HG02970 (cell line): ENCODE measurements at regions not wholly inside any gene's neighbourhood (a gene's known extent, or its start where the extent isn't known, plus 50 kb on each side); places are given as distances from the start of the nearest gene placed in this dataset.
"Not testable (repeated sequence)": the region's sequence is repeated elsewhere in the genome, so short reads cannot be mapped to it uniquely, and the experiment has no call there.

Experiments
- ATAC-seq: cut with Tn5 transposase; IDR thresholded peaks from one replicate; pipeline ENCODE4 v1.9.1; 2021; ENCODE audit warnings: mild to moderate bottlenecking, moderate library complexity, moderate number of reproducible peaks; ENCODE audit not compliant: unreplicated experiment, low FRiP score

- ATAC-seq, result no peak
These were observed 483.7 kb upstream of the SGO1 start for GRCh38 chr3:20669675-20670074.

- no peak for ATAC-seq
These were observed 483.2 kb upstream of the SGO1 start for GRCh38 chr3:20669184-20669583.

GRCh38 chr3:20668411-20668810, 482.4 kb upstream of the SGO1 start:
- ATAC-seq, result no peak

GRCh38 chr3:20666091-20666490, 480.1 kb upstream of the SGO1 start:
- no peak for ATAC-seq

- ATAC-seq, result no peak
These were observed 472.5 kb upstream of the SGO1 start for GRCh38 chr3:20658491-20658890.

GRCh38 chr3:20657560-20657959, 471.6 kb upstream of the SGO1 start:
- ATAC-seq, result no peak

GRCh38 chr3:20652231-20652986, 466.4 kb upstream of the SGO1 start:
- no peak for ATAC-seq

- no peak for ATAC-seq
These were observed 462.9 kb upstream of the SGO1 start for GRCh38 chr3:20648921-20649381.

GRCh38 chr3:20648294-20648693, 462.3 kb upstream of the SGO1 start:
- no peak for ATAC-seq

GRCh38 chr3:20646425-20646824, 460.4 kb upstream of the SGO1 start:
- ATAC-seq, result no peak

GRCh38 chr3:20645340-20645739, 459.3 kb upstream of the SGO1 start:
- ATAC-seq, result no peak

GRCh38 chr3:20637729-20638128, 451.7 kb upstream of the SGO1 start:
- no peak for ATAC-seq

GRCh38 chr3:20622304-20622703, 436.3 kb upstream of the SGO1 start:
- no peak for ATAC-seq

- ATAC-seq, result not testable (repeated sequence)
These were observed 432.6 kb upstream of the SGO1 start for GRCh38 chr3:20618621-20619020.

- ATAC-seq, result not testable (repeated sequence)
These were observed 432.2 kb upstream of the SGO1 start for GRCh38 chr3:20618181-20618580.

GRCh38 chr3:20615982-20616381, 430.0 kb upstream of the SGO1 start:
- not testable (repeated sequence) for ATAC-seq

GRCh38 chr3:20608054-20608738, 422.2 kb upstream of the SGO1 start:
- ATAC-seq, result no peak

- no peak for ATAC-seq
These were observed 418.7 kb upstream of the SGO1 start for GRCh38 chr3:20604659-20605058.

- no peak for ATAC-seq
These were observed 403.3 kb upstream of the SGO1 start for GRCh38 chr3:20589275-20589674.

GRCh38 chr3:20588781-20589180, 402.8 kb upstream of the SGO1 start:
- ATAC-seq, result no peak

- ATAC-seq, result no peak
These were observed 397.6 kb upstream of the SGO1 start for GRCh38 chr3:20583648-20584047.

GRCh38 chr3:20576228-20576627, 390.2 kb upstream of the SGO1 start:
- no peak for ATAC-seq
